Neuronal stem cell (in vitro differentiated cells): ENCODE measurements at regions not wholly inside any gene's neighbourhood (a gene's known extent, or its start where the extent isn't known, plus 50 kb on each side); places are given as distances from the start of the nearest gene placed in this dataset.

Experiments
- DNase-seq: peaks from one replicate; pipeline ENCODE4 v3.0.0-alpha.2; 2013; ENCODE audit warnings: low spot score
- H2AFZ ChIP-seq: one replicate; pipeline ENCODE4 v1.6.1; 2013; ENCODE audit warnings: mild to moderate bottlenecking, low read length, inconsistent platforms
- H2AK5ac ChIP-seq: 2 replicates; pipeline ENCODE4 v1.6.1; 2013; ENCODE audit warnings: low read depth, mild to moderate bottlenecking, inconsistent platforms, low read length, moderate library complexity, mixed read lengths
- H2BK120ac ChIP-seq: 2 replicates; pipeline ENCODE4 v1.6.1; 2013; ENCODE audit warnings: low read depth, mild to moderate bottlenecking, inconsistent platforms, low read length, moderate library complexity, mixed read lengths
- H2BK12ac ChIP-seq: one replicate; pipeline ENCODE4 v1.6.1; 2013; ENCODE audit warnings: low read length, inconsistent platforms
- H2BK15ac ChIP-seq: 2 replicates; pipeline ENCODE4 v1.6.1; 2013; ENCODE audit warnings: mild to moderate bottlenecking, low read length, inconsistent platforms, mixed read lengths
- H2BK5ac ChIP-seq: one replicate; pipeline ENCODE4 v1.6.1; 2013; ENCODE audit warnings: inconsistent platforms, mild to moderate bottlenecking, low read length, moderate library complexity
- H3K14ac ChIP-seq: one replicate; pipeline ENCODE4 v1.6.1; 2013; ENCODE audit warnings: low read length, inconsistent platforms
- H3K18ac ChIP-seq: 2 replicates; pipeline ENCODE4 v1.6.1; 2013; ENCODE audit warnings: low read length, inconsistent platforms
- H3K23ac ChIP-seq: 2 replicates; pipeline ENCODE4 v1.6.1; 2013; ENCODE audit warnings: low read depth, mild to moderate bottlenecking, mixed read lengths, low read length, inconsistent platforms; ENCODE audit not compliant: poor library complexity
- H3K27ac ChIP-seq: replicated peaks from 3 replicates; pipeline ENCODE4 v1.5.1; 2013; ENCODE audit warnings: low read length, inconsistent platforms
- H3K27me3 ChIP-seq, 3 experiments: 2 replicates each; pipeline ENCODE4 v1.6.1; 2013; ENCODE audit warnings: low read length in 3 of 3, mild to moderate bottlenecking in 2 of 3, inconsistent platforms in 1 of 3, low read depth in 1 of 3, mixed read lengths in 1 of 3, moderate library complexity in 1 of 3; ENCODE audit not compliant: control insufficient read depth in 3 of 3, insufficient read depth in 3 of 3
- H3K36me3 ChIP-seq, 2 donors: replicated peaks in 1 of 2; 2 replicates each; pipeline ENCODE4 v1.6.1; 2013; ENCODE audit warnings: low read length in 2 of 2; ENCODE audit not compliant: control insufficient read depth in 2 of 2, insufficient read depth in 2 of 2
- H3K4ac ChIP-seq: 2 replicates; pipeline ENCODE4 v1.6.1; 2013; ENCODE audit warnings: inconsistent platforms, mild to moderate bottlenecking, low read length, moderate library complexity
- H3K4me1 ChIP-seq, 2 donors: 1 replicate in 1 of 2; 2 replicates in 1 of 2; pipeline ENCODE4 v1.6.1; 2013; ENCODE audit warnings: low read length in 2 of 2, low read depth in 1 of 2; ENCODE audit not compliant: control insufficient read depth in 2 of 2, insufficient read depth in 1 of 2
- H3K4me2 ChIP-seq: one replicate; pipeline ENCODE4 v1.6.1; 2013; ENCODE audit warnings: mild to moderate bottlenecking, low read length, inconsistent platforms; ENCODE audit not compliant: insufficient read depth, poor library complexity, severe bottlenecking
- H3K4me3 ChIP-seq, 2 donors: 2 replicates each; pipeline ENCODE4 v1.5.1; 2013; ENCODE audit warnings: low read length in 2 of 2, mild to moderate bottlenecking in 2 of 2, inconsistent platforms in 1 of 2, moderate library complexity in 1 of 2
- H3K79me1 ChIP-seq: one replicate; pipeline ENCODE4 v1.6.1; 2013; ENCODE audit warnings: low read depth, mild to moderate bottlenecking, inconsistent platforms, low read length, moderate library complexity
- H3K9ac ChIP-seq: one replicate; pipeline ENCODE4 v1.6.1; 2013; ENCODE audit warnings: mild to moderate bottlenecking, low read depth, low read length, inconsistent platforms; ENCODE audit not compliant: poor library complexity
- H3K9me3 ChIP-seq, 2 donors: replicated peaks in 1 of 2; 2 replicates each; pipeline versions ENCODE3 to v1.6.1; 2013; ENCODE audit warnings: low read length in 2 of 2, mild to moderate bottlenecking in 2 of 2, inconsistent platforms in 1 of 2, low read depth in 1 of 2, mixed read lengths in 1 of 2, moderate library complexity in 1 of 2; ENCODE audit not compliant: control insufficient read depth in 2 of 2, insufficient read depth in 1 of 2
- H4K8ac ChIP-seq: one replicate; pipeline ENCODE4 v1.6.1; 2013; ENCODE audit warnings: low read depth, mild to moderate bottlenecking, inconsistent platforms, low read length, moderate library complexity
- H4K91ac ChIP-seq: one replicate; pipeline ENCODE4 v1.6.1; 2013; ENCODE audit warnings: low read length, low read depth, mild to moderate bottlenecking, inconsistent platforms; ENCODE audit not compliant: poor library complexity
- WGBS, 2 donors: extraction: QIAGEN DNeasy Blood & Tissue Kit; methylation state at CpG; one replicate each; pipeline ENCODE4 v1.1.7; 2013; ENCODE audit warnings: missing lambda C conversion rate in 2 of 2, mixed read lengths in 1 of 2; ENCODE audit not compliant: insufficient read length in 2 of 2, insufficient replicate concordance in 1 of 2; ENCODE audit errors: extremely low coverage in 2 of 2; 5-methylcytosine and 5-hydroxymethylcytosine counted together

GRCh38 chr4:38489011-38489861 is 174.8 kb upstream of the KLF3 start:
- peak; percentile 91 for DNase-seq
- no peak overlapping the region for H3K23ac ChIP-seq
- H2BK120ac ChIP-seq = no peak overlapping the region
- no peaks in the 10 kb centered on the region for H3K9me3 ChIP-seq
- WGBS, 2 donors = no CpG with 5 or more reads among the region's 9 CpGs
- H4K8ac ChIP-seq = no peak overlapping the region
- H2BK15ac ChIP-seq = no peak overlapping the region
- H3K14ac ChIP-seq = no peak overlapping the region
- no peak overlapping the region for H2BK5ac ChIP-seq
- peak overlapping the region in 1 of 2 donors; percentile 35 for H3K4me3 ChIP-seq
- H2AK5ac ChIP-seq = no peak overlapping the region
- peak overlapping the region; percentile 99 for H3K27ac ChIP-seq
- peak overlapping the region; percentile 70 for H2AFZ ChIP-seq
- H3K27me3 ChIP-seq = no peaks in the 10 kb centered on the region
- H4K91ac ChIP-seq = peak overlapping the region; percentile 66
- no peak overlapping the region for H3K4ac ChIP-seq
- peak overlapping the region; percentile 10 for H3K9ac ChIP-seq
- H3K4me2 ChIP-seq = peak overlapping the region; percentile 55
- peak overlapping the region; percentile 95 for H3K18ac ChIP-seq
- H3K79me1 ChIP-seq = no peaks in the 10 kb centered on the region
- no peaks in the 10 kb centered on the region for H3K36me3 ChIP-seq
- no peak overlapping the region for H2BK12ac ChIP-seq
- peaks cover 17 to 26% of the 10 kb centered on the region in 2 donors for H3K4me1 ChIP-seq

- H2BK120ac ChIP-seq = no peak overlapping the region
- H3K18ac ChIP-seq = peak overlapping the region; percentile 29
- H2BK15ac ChIP-seq = no peak overlapping the region
- no peak overlapping the region for H4K8ac ChIP-seq
- no peak overlapping the region for H3K14ac ChIP-seq
- peak overlapping the region; percentile 99 for H3K27ac ChIP-seq
- no peaks in the 10 kb centered on the region for H3K79me1 ChIP-seq
- H3K4me2 ChIP-seq = peak overlapping the region; percentile 41
- peak overlapping the region; percentile 70 for H2AFZ ChIP-seq
- no peak overlapping the region for H2BK5ac ChIP-seq
- no peak overlapping the region for H2AK5ac ChIP-seq
- no peak overlapping the region for H3K23ac ChIP-seq
- no peak overlapping the region for H3K4ac ChIP-seq
- H3K36me3 ChIP-seq = no peaks in the 10 kb centered on the region
- no peak overlapping the region for H4K91ac ChIP-seq
- no peak for DNase-seq
- WGBS, 2 donors = no CpG with 5 or more reads among the region's 7 CpGs
- H3K9ac ChIP-seq = no peak overlapping the region
- peak overlapping the region in 1 of 2 donors; percentile 35 for H3K4me3 ChIP-seq
- H3K9me3 ChIP-seq = no peaks in the 10 kb centered on the region
- H3K27me3 ChIP-seq = no peaks in the 10 kb centered on the region
- no peak overlapping the region for H2BK12ac ChIP-seq
- H3K4me1 ChIP-seq = peaks cover 17 to 26% of the 10 kb centered on the region in 2 donors
Measured at GRCh38 chr4:38489924-38490639, 173.9 kb upstream of the KLF3 start.

- H3K4me3 ChIP-seq = no peak overlapping the region
- no peak overlapping the region for H3K4me2 ChIP-seq
- H4K91ac ChIP-seq = no peak overlapping the region
- no peak overlapping the region for H4K8ac ChIP-seq
- no peak overlapping the region for H3K18ac ChIP-seq
- no peak overlapping the region for H3K14ac ChIP-seq
- no peaks in the 10 kb centered on the region for H3K27me3 ChIP-seq
- peak overlapping the region; percentile 99 for H3K27ac ChIP-seq
- DNase-seq = no peak
- H2BK120ac ChIP-seq = no peak overlapping the region
- no peaks in the 10 kb centered on the region for H3K36me3 ChIP-seq
- no peaks in the 10 kb centered on the region for H3K79me1 ChIP-seq
- H2BK12ac ChIP-seq = no peak overlapping the region
- H2BK15ac ChIP-seq = no peak overlapping the region
- no peak overlapping the region for H2AFZ ChIP-seq
- no peak overlapping the region for H3K23ac ChIP-seq
- H3K4ac ChIP-seq = no peak overlapping the region
- no CpG with 5 or more reads among the region's 4 CpGs for WGBS, 2 donors
- H3K9ac ChIP-seq = no peak overlapping the region
- H2BK5ac ChIP-seq = no peak overlapping the region
- H3K4me1 ChIP-seq = peaks cover 20 to 29% of the 10 kb centered on the region in 2 donors
- no peak overlapping the region for H2AK5ac ChIP-seq
- no peaks in the 10 kb centered on the region for H3K9me3 ChIP-seq
Measured at GRCh38 chr4:38490753-38491446, 173.1 kb upstream of the KLF3 start.
